Heart left ventricle (tissue), 13 donors: ENCODE measurements at regions not wholly inside any gene's neighbourhood (a gene's known extent, or its start where the extent isn't known, plus 50 kb on each side); places are given as distances from the start of the nearest gene placed in this dataset.

Experiments used
- CTCF ChIP-seq, 12 donors: fragments of 200-600 bp; sonication (generic) in 4 of 12; IDR thresholded peaks; one replicate each; pipeline versions ENCODE4 v1.5.0 to v1.8.0; 2018 to 2022; ENCODE audit warnings: antibody characterized with exemption in 12 of 12, mild to moderate bottlenecking in 5 of 12
- POLR2A ChIP-seq, 2 donors: fragments of 450-650 bp; IDR thresholded peaks; one replicate each; pipeline ENCODE4 v1.6.1; 2017; ENCODE audit warnings: antibody characterized with exemption in 2 of 2, mild to moderate bottlenecking in 2 of 2, moderate library complexity in 2 of 2
- donor health status: ischemic (EF 13 %, LVEDD 7.1; RV severe dilation, severe dysfunction).
- donor health status: DM: no; HTN: yes; CAD: no.
- donor health status: DM: no; HTN: no; CAD: no.
- donor health status: ischemic (EF 25% LVEDD 6.9; RV normal size, moderate dysfunction).
- donor health status: ischemic (EF 25% LVEDD 5.7; RV mildly dilated, moderate dysfunction).
- donor health status: ischemic (EF 35%, LVEDD 5.7; RV mildly dilated, moderate dysfunction).
- donor health status: nonischemic (EF 11% LVEDD 7.7; RV severe dilation, severe dysfunction).
- donor health status: DM: yes; HTN: yes; CAD: no.
- donor health status: PGD.
- donor health status: ischemic (EF 29% LVEDD 5.4; RV normal size, mild dysfunction).
- donor health status: nonischemic (EF 23%, LVEDD 6.1; RV moderate dilation, normal function).

DNA sequence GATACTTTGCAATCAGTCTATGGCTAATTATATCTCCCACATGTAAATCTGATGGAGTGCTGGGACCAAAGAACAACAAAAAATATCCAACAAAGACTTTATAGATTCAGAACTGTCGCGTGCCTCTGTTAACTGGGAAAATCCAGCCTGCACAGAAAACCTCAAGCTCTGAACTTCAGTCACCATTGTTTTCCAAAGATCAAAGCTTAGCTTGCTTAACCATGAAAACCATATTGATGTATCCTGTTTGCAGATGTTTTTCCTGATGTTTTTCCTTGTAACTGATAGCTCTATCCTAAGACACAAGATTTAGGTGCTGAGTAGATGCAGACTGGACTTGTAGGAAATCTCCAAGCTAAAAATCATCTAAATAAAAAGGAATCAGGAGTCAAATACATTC lies 163.7 kb downstream of the GXYLT1 start:
- TF ChIP-seq POLR2A (IDR thresholded peaks at IDR 0.05), result no peak
- TF ChIP-seq CTCF (IDR thresholded peaks at IDR 0.05), result no peak
